ENCODE measurements at regions not wholly inside any gene's neighbourhood (a gene's known extent, or its start where the extent isn't known, plus 50 kb on each side); places are given as distances from the start of the nearest gene placed in this dataset.
"Not testable (repeated sequence)": the region's sequence is repeated elsewhere in the genome, so short reads cannot be mapped to it uniquely, and the experiment has no call there.

DNA sequence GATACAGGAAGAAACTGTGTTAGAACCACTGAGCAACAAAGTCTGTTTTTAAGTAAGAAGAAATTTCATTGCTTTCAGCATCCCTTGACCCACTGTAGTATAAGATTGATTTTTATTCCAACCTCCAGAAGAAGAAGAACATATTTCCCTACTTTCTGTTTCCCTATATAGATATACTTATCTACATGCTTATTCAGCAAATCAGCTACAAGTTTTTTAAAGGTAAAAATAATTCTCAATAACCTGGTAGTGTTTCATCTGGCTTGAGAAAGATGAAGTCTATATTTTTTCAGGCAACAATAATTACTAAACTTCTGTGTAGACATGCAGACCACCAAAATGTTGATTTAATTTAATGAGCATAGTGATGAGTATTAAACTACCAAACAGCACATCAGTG, 201.0 kb downstream of the OSTF1 start:
- DNase-seq = no peak

DNA sequence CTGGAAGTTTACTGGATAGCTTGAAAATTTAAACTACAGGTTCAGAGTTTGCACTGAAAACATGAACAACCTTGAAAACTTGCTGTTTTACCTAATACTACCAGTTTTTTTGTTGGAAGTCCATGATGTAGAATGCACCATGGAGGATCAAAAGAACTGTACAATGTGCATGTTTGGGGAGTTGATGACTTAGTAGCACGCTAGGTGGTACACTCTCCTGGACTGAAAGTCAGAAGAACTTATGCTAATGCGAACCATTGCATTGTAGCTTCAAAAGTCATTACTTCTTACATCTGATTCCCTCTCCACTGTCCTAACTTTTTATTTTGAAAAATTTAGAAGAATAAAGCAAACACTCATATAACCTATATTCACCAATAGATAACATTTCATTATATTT, 211.0 kb downstream of the OSTF1 start:
- no peak for DNase-seq

DNA sequence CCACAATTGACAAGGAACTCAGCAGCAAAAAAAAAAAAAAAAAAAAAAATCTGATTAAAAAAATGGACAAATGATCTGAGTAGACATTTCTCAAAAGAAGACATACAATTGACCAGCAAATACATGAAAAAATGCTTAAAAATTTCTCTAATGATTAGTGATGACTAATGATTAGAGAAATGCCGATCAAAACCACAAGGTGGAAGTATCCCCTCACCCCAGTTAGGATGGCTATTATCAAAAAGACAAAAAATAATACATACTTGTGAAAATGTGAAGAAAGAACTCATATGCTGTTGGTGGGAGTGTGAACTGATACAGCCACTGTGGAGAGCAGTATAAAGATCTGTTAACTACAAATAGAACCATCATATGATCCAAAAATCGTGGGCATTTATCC, 245.3 kb downstream of the OSTF1 start:
- DNase-seq = no peak

DNA sequence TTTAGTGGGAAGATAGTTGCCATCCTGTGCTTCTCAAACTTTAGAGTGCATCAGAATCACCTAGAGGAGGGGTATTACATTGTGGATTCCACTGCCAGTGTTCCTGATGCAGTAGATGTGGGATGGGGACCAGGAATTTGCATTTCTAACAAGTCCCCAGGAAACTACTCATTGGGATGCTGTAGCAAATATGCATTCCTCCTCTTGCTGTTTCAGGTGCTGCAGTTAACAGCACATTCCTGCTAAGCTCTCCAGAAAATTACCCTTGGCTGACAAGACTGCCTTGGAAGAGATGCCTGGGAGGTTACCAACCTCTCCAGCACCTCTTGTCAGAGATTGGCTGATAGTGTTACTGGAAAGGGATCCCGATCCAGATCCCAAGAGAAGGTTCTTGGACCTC, 270.5 kb downstream of the OSTF1 start:
- no peak for DNase-seq

- DNase-seq = no peak
Measured at GRCh38 chr9:75359638-75360037, 271.3 kb downstream of the OSTF1 start.

DNA sequence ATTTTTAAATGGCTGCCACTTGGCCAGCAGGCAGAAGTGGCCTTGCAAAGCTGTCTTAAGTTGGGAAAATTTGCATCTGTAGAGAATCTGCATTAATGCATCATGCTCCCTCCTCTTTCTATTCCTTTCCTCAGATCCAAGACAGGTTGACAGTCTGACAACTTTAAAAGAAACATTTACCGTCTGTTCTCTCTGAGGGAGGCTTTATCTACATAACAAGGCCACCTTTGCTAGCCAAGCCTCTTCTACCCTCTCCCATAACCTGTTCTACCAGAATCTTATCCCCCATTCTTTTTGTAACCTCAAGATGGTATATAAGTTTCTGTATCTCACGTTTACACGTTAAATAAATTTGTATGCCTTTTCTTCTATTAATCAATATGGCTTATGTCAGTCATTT, 271.9 kb downstream of the OSTF1 start:
- DNase-seq = no peak

DNA sequence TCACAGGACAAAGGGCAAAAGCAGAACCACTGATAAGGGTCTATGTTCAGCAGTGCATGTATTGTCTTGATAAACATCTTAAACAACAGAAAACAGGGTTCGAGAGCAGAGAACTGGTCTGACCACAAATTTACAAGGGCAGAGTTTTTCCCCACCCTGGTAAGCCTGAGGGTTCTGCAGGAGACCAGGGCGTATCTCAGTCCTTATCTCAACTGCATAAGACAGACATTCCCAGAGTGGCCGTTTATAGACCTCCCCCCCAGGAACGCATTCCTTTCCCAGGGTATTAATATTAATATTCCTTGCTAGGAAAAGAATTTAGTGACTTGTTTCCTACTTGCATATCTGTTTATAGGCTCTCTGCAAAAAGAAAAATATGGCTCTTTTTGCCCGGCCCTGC, 274.1 kb downstream of the OSTF1 start:
- not testable (repeated sequence) for DNase-seq

GRCh38 chr9:75365196-75365595, 276.9 kb downstream of the OSTF1 start:
- DNase-seq = no peak

- DNase-seq = no peak
Measured at GRCh38 chr9:75369989-75370388, 281.7 kb downstream of the OSTF1 start.

DNA sequence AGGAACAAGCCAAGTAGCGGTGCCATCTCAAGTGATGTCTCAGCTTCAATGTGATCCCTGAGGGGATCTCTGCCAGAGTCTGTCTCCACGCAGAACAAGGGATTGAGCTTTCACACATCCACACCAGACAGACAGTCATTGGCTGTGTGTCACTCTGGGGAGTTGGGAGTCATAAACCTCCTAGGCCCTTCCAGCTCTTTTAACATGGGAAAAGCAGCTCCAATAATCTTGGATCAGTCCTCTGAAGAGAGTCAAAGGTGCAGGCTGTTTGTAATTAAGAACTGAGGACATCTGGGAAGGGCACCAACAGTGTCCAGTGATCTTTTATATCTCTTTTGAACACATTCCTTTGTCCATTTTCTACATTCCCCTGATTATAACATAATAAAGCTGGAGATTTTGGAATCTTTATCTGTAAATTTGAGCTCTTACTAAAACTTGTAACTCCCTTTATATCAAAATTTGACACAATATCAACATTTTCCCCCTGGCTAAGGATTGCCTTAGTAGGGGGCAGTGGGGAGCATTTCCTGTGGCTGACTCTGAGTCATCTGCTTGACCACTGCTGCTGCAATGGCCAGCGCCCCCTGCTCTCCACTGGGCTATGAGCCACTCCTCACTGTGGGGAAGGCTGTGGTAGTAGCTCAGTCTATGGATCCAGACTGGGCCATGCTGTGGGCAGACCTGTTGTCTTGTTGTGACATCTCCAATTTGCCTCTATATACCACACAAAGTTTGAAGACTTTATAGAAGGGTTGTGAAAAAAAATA, 284.4 kb downstream of the OSTF1 start:
- DNase-seq = no peak

DNA sequence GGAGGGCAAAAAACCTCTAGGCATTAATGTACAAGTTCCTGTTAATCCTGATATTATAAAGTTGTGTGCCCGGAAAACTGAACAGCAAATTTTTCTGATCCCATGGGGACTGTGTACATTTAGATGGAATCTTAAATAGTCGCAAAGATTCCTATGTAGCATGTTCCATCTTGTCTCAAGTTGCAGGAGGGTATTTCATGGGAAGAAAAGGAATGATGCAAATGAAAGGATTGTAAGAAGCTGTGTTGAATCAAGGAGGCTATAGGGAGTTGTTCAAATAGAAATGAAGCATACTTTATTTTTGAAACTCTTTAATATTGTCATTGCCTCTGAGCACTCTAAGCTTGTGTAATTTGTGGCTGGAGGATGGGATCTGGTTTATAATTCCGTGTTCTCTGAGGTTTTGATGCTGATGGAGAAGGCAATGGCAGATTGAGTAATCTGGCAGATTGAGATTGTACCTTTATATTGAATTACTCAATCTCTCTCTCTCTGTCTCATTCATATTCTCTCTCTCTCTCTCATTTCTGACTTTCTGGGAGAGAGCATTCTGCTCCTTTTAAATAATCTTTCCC, 288.5 kb downstream of the OSTF1 start:
- no peak for DNase-seq

DNA sequence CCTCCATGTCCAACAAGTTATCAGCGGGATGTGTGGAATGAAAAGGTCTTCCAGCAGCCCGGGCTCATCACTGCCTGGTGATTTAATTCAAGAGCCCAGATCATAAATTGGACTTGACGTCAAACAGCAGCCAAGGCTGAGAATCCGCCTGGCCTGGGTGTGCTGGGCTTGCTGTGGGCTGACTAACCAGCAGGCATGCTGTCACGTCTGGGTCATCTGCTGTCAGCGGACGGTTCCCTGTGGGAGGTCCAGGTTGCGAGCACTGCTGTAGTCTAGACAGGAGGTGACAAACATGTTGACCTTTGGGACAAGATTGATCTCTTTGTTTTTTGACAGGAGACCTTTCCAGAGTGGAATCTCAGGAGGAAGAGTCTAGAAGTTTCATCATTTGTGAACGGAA, 289.7 kb downstream of the OSTF1 start:
- no peak for DNase-seq

- no peak for DNase-seq
Measured at GRCh38 chr9:75378926-75379325, 290.6 kb downstream of the OSTF1 start.

GRCh38 chr9:75382126-75382525, 293.8 kb downstream of the OSTF1 start:
- no peak for DNase-seq

DNA sequence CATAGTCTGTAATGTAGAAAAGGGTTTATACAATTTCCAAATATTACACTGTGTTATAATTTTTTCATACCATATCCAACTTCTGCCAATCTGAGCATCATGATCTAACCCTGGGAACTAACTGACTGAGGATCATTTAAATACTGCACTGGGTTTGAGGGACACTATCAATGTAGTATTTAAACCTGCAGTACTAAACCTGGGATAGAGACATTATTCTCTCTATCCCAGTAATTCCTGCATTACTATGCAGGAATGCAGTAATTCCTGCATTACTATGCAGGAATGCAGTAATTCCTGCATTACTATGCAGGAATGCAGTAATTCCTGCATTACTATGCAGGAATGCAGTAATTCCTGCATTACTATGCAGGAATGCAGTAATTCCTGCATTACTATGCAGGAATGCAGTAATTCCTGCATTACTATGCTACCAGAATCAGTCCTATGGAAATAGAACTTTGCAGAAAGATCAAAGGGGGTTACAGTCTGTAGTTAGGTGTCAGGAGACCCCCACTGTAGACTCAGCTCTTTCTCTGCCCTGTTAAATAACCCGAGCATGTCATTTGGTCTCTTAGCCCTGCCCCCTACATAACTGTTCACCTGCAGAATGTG, 295.2 kb downstream of the OSTF1 start:
- DNase-seq = not testable (repeated sequence)

DNA sequence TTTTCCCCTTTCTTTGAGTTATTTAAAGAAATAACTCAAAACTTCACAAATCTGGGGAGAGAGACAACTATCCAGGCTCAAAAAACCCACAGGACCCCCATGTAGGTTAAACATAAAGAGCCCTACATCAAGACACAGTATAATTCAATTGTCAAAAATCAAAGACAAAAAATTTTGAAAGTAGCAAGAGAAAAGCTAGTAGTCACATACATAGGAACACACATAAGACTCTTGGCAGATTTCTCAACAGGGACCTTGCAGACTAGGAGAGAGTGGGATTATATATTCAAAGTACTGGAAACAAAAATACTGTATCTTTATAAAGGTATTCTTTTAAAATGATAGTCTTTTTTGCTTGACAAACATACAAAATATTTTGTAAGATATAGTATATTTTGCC, 296.9 kb downstream of the OSTF1 start:
- no peak for DNase-seq

GRCh38 chr9:75389101-75389500, 300.8 kb downstream of the OSTF1 start:
- DNase-seq = no peak

DNA sequence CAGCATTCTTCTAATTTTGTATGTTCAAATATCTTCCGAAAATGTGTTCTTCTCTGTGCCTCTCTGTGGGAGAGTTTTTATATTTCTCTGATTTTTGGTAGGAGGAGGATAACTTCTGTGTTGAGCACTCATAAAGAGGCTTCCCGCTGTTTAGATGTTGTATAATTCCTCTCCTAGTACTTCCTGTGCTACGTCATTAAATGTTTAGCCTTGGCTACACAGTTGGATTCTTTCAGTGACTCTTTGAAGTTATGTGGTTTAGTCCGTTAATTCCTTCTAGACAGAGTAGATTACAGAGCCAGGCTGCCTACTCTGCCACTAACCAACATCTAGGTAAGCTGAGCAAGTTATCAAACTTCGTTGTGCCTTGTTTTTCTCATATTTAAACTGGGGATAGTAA, 302.6 kb downstream of the OSTF1 start:
- no peak for DNase-seq

DNA sequence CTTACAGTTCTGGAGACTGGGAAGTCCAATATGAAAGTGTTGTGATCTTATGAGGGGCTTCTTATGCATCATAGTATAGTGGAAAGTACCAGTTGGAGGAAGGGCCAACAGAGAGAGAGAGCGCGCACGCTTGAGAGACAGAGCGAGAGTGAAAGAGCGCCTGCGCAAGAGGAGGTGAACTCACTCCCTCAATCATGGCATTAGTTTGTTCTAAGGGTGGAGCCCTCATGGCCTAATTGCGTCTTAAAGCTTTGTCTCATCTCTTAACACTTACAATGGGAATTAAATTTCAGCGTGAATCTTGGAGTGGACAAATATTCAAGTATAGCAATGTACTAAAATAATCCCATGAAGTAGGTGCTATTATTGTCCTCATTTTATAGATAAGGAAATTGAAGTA, 303.2 kb downstream of the OSTF1 start:
- no peak for DNase-seq

- no peak for DNase-seq
Measured at GRCh38 chr9:75395336-75395735, 307.0 kb downstream of the OSTF1 start.

- no peak for DNase-seq
Measured at GRCh38 chr9:75397836-75398235, 309.5 kb downstream of the OSTF1 start.

GRCh38 chr9:75408391-75408790, 320.1 kb downstream of the OSTF1 start:
- no peak for DNase-seq

DNA sequence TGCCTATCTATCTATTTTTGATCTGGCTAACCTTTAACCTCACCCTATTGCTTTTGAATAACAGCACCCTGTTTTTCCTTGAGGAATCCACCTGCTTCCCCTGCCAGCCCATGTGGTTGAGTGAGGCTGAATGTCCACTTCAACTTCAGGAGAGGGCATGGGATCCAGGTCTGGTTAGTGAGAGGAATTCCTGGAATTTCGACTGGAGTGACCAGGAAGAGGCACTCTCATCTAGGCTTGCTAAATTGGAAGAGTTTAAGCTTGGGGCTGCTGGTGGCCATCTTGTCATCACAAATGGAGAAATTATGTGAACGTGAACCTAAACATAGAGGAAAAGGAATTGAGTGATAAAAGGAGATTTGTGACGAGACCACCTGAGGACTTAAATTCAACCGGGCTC, 322.1 kb downstream of the OSTF1 start:
- no peak for DNase-seq

GRCh38 chr9:75414371-75415160, 326.3 kb downstream of the OSTF1 start:
- no peak for DNase-seq
